K562 (cell line): ENCODE measurements at regions not wholly inside any gene's neighbourhood (a gene's known extent, or its start where the extent isn't known, plus 50 kb on each side); places are given as distances from the start of the nearest gene placed in this dataset.

Experiments
- CREBBP ChIP-seq: IDR thresholded peaks from one replicate; pipeline ENCODE4 v1.6.1; 2012; ENCODE audit warnings: low read depth, mild to moderate bottlenecking, control low read depth, inconsistent platforms, low read length
- FOXK2 ChIP-seq, 2 experiments: fragments of 450-650 bp; IDR thresholded peaks in 1 of 2; conservative IDR thresholded peaks in 1 of 2; 2 replicates each; pipeline ENCODE4 v1.6.1; 2016; ENCODE audit warnings: low read depth in 2 of 2, mild to moderate bottlenecking in 1 of 2
- LARP7 ChIP-seq: fragments of 450-650 bp; IDR thresholded peaks from 2 replicates; pipeline ENCODE4 v1.6.1; 2016
- NR1H2 ChIP-seq: sonication (generic); formaldehyde crosslinking; IDR thresholded peaks from 2 replicates; pipeline ENCODE4 v1.4.0; 2020; ENCODE audit warnings: mild to moderate bottlenecking, missing genetic modification reagents
- RAD21 ChIP-seq, 2 experiments: fragments of 250-450 bp in 1 of 2; fragments of 450-650 bp in 1 of 2; sonication (Bioruptor Pico) in 1 of 2; formaldehyde crosslinking in 1 of 2; IDR thresholded peaks in 1 of 2; conservative IDR thresholded peaks in 1 of 2; 2 replicates each; pipeline versions ENCODE4 v1.4.0 to v1.8.0; 2020 to 2022; ENCODE audit warnings: mild to moderate bottlenecking in 2 of 2, moderate library complexity in 1 of 2
- SUPT5H ChIP-seq: fragments of 450-650 bp; IDR thresholded peaks from 2 replicates; pipeline ENCODE4 v1.6.1; 2016
- TCFL5 ChIP-seq: fragments of 250-450 bp; sonication (Bioruptor Pico); conservative IDR thresholded peaks from 2 replicates; pipeline ENCODE4 v1.6.1; 2021; ENCODE audit warnings: mild to moderate bottlenecking, moderate library complexity, matching md5 sums
- ZEB2 ChIP-seq: fragments of 450-650 bp; IDR thresholded peaks from 2 replicates; pipeline ENCODE4 v1.6.1; 2016
- ZNF282 ChIP-seq: sonication (generic); formaldehyde crosslinking; IDR thresholded peaks from 2 replicates; pipeline ENCODE4 v1.8.1; 2023; ENCODE audit warnings: missing genetic modification reagents
- TF ChIP-seq, protein P1 (sequence below), 2 experiments: fragments of 450-650 bp in 1 of 2; sonication (generic) in 1 of 2; formaldehyde crosslinking in 1 of 2; IDR thresholded peaks; 2 replicates each; pipeline versions ENCODE4 v1.7.1 to v1.9.0; 2016 to 2022; ENCODE audit warnings: inconsistent platforms in 1 of 2, mild to moderate bottlenecking in 1 of 2, missing genetic modification reagents in 1 of 2
- TF ChIP-seq, protein P2 (sequence below): fragments of 250-450 bp; sonication (Bioruptor Pico); IDR thresholded peaks from 2 replicates; pipeline ENCODE4 v1.8.0; 2021; ENCODE audit warnings: mild to moderate bottlenecking, moderate library complexity
- TF ChIP-seq, protein P3 (sequence below): IDR thresholded peaks from 2 replicates; pipeline ENCODE4 v1.6.1; 2011; ENCODE audit not compliant: insufficient read length; ENCODE audit errors: extremely low read depth
- TF ChIP-seq, protein P4 (sequence below): fragments of 250-450 bp; sonication (Bioruptor Pico); IDR thresholded peaks from 2 replicates; pipeline ENCODE4 v1.8.0; 2022; ENCODE audit warnings: moderate library complexity, mild to moderate bottlenecking, inconsistent platforms

DNA sequence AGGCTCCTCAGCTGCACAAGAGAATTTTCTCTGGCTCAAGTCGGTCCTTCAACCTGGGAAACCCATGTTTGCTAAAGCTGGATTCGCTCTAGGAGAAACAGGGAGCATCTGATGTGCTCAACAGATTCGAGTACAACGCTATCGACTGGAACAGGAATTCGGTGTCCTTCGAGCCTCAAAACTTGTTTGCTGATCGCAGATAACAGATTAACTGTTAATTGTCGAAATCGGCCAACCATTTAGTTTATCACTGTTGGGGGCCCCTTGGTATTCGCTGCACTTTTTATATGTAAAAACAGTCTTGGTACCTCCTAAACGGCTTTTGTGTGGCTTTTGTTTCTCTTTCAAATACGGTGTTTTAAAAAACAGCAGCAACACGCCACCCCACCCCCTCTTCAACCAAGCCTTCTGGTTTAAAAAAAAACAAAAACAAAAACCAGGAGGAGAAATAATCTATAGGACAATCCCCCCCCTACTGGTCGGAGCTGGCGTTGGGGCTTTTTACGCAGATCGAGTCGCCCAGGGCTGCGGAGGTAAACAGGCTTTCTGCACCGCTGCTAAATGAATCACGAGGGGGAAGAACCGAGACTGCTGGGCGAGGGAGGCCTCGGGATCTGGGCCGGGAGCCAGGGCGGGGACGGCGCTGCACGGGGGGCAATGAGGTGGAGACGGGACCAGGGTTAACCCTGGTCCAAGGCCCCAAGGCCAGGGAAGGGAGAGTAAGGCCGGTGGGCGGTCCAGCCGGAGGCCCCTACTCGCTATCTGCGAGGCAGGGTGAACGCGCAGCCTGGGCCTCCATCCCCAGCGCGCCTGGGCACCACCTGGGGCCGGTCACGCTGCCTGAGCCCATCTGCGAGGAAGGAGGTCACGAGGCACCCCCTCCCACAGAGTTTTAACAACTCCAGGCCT lies 71.7 kb upstream of the BCOR start (continued):
- TF ChIP-seq, protein P1, sequence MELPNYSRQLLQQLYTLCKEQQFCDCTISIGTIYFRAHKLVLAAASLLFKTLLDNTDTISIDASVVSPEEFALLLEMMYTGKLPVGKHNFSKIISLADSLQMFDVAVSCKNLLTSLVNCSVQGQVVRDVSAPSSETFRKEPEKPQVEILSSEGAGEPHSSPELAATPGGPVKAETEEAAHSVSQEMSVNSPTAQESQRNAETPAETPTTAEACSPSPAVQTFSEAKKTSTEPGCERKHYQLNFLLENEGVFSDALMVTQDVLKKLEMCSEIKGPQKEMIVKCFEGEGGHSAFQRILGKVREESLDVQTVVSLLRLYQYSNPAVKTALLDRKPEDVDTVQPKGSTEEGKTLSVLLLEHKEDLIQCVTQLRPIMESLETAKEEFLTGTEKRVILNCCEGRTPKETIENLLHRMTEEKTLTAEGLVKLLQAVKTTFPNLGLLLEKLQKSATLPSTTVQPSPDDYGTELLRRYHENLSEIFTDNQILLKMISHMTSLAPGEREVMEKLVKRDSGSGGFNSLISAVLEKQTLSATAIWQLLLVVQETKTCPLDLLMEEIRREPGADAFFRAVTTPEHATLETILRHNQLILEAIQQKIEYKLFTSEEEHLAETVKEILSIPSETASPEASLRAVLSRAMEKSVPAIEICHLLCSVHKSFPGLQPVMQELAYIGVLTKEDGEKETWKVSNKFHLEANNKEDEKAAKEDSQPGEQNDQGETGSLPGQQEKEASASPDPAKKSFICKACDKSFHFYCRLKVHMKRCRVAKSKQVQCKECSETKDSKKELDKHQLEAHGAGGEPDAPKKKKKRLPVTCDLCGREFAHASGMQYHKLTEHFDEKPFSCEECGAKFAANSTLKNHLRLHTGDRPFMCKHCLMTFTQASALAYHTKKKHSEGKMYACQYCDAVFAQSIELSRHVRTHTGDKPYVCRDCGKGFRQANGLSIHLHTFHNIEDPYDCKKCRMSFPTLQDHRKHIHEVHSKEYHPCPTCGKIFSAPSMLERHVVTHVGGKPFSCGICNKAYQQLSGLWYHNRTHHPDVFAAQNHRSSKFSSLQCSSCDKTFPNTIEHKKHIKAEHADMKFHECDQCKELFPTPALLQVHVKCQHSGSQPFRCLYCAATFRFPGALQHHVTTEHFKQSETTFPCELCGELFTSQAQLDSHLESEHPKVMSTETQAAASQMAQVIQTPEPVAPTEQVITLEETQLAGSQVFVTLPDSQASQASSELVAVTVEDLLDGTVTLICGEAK (IDR thresholded peaks at IDR 0.05) = 0 out of 2 replicates have a peak, but pooled peaks have one; percentile 17
- TF ChIP-seq, protein P1 (CRISPR knock-in tag; IDR thresholded peaks at IDR 0.05) = no peak
- TF ChIP-seq TCFL5 = no peak
- peak; percentile 96 to 97 for TF ChIP-seq FOXK2 (conservative IDR thresholded peaks at IDR 0.05 in 1 of 2, IDR thresholded peaks at IDR 0.05 in 1 of 2; ENCODE audit: low read depth in 2 of 2)
- no peak for TF ChIP-seq ZNF282
- peak; percentile 55 to 57 for TF ChIP-seq RAD21 (CRISPR knock-in tag; conservative IDR thresholded peaks at IDR 0.05 in 1 of 2, IDR thresholded peaks at IDR 0.05 in 1 of 2)
- TF ChIP-seq, protein P2, sequence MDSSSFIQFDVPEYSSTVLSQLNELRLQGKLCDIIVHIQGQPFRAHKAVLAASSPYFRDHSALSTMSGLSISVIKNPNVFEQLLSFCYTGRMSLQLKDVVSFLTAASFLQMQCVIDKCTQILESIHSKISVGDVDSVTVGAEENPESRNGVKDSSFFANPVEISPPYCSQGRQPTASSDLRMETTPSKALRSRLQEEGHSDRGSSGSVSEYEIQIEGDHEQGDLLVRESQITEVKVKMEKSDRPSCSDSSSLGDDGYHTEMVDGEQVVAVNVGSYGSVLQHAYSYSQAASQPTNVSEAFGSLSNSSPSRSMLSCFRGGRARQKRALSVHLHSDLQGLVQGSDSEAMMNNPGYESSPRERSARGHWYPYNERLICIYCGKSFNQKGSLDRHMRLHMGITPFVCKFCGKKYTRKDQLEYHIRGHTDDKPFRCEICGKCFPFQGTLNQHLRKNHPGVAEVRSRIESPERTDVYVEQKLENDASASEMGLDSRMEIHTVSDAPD (CRISPR knock-in tag) = no peak
- TF ChIP-seq, protein P3, sequence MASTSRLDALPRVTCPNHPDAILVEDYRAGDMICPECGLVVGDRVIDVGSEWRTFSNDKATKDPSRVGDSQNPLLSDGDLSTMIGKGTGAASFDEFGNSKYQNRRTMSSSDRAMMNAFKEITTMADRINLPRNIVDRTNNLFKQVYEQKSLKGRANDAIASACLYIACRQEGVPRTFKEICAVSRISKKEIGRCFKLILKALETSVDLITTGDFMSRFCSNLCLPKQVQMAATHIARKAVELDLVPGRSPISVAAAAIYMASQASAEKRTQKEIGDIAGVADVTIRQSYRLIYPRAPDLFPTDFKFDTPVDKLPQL = no peak
- TF ChIP-seq SUPT5H = no peak
- no peak for TF ChIP-seq CREBBP
- no peak for TF ChIP-seq LARP7
- TF ChIP-seq NR1H2 (CRISPR knock-in tag) = no peak
- TF ChIP-seq, protein P4, sequence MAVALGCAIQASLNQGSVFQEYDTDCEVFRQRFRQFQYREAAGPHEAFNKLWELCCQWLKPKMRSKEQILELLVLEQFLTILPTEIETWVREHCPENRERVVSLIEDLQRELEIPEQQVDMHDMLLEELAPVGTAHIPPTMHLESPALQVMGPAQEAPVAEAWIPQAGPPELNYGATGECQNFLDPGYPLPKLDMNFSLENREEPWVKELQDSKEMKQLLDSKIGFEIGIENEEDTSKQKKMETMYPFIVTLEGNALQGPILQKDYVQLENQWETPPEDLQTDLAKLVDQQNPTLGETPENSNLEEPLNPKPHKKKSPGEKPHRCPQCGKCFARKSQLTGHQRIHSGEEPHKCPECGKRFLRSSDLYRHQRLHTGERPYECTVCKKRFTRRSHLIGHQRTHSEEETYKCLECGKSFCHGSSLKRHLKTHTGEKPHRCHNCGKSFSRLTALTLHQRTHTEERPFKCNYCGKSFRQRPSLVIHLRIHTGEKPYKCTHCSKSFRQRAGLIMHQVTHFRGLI = no peak
- no peak for TF ChIP-seq ZEB2
